HCT116 (cell line): ENCODE measurements at regions not wholly inside any gene's neighbourhood (a gene's known extent, or its start where the extent isn't known, plus 50 kb on each side); places are given as distances from the start of the nearest gene placed in this dataset.

ENCODE experiments used
- CEBPB ChIP-seq: IDR thresholded peaks from 2 replicates; pipeline ENCODE4 v1.6.1; 2012; ENCODE audit warnings: low read depth
- CTCF ChIP-seq, 3 experiments: fragments of 200-600 bp in 1 of 3; sonication (generic) in 1 of 3; IDR thresholded peaks in 2 of 3; conservative IDR thresholded peaks in 1 of 3; 2 replicates each; pipeline ENCODE4 v1.5.1; 2012 to 2017; ENCODE audit warnings: low read depth in 2 of 3, low read length in 2 of 3, antibody characterized with exemption in 1 of 3, borderline replicate concordance in 1 of 3, control low read depth in 1 of 3, mild to moderate bottlenecking in 1 of 3, mixed read lengths in 1 of 3, mixed run types in 1 of 3, moderate library complexity in 1 of 3; ENCODE audit not compliant: insufficient read depth in 1 of 3
- EZH2phosphoT487 ChIP-seq: fragments of 200-600 bp; IDR thresholded peaks from 2 replicates; pipeline ENCODE4 v1.6.1; 2018; ENCODE audit warnings: antibody characterized with exemption, borderline replicate concordance
- POLR2A ChIP-seq: IDR thresholded peaks from 2 replicates; pipeline ENCODE4 v1.7.0; 2011; ENCODE audit warnings: borderline replicate concordance; ENCODE audit not compliant: insufficient read depth, insufficient read length; ENCODE audit errors: extremely low read depth
- POLR2AphosphoS5 ChIP-seq: IDR thresholded peaks from 2 replicates; pipeline ENCODE4 v1.6.1; 2011; ENCODE audit warnings: mild to moderate bottlenecking, low read depth, low read length, moderate library complexity
- REST ChIP-seq: IDR thresholded peaks from 2 replicates; pipeline ENCODE4 v1.6.1; 2012; ENCODE audit warnings: low read depth
- SP1 ChIP-seq: IDR thresholded peaks from 2 replicates; pipeline ENCODE4 v1.6.1; 2012; ENCODE audit warnings: low read depth
- TCF7L2 ChIP-seq: IDR thresholded peaks from 2 replicates; pipeline ENCODE4 v1.7.0; 2011; ENCODE audit warnings: borderline replicate concordance, inconsistent platforms; ENCODE audit not compliant: insufficient read depth, insufficient read length; ENCODE audit errors: extremely low read depth
- ZFX ChIP-seq: fragments of 450-650 bp; IDR thresholded peaks from 2 replicates; pipeline ENCODE4 v1.6.1; 2017
- TF ChIP-seq, protein P1 (sequence below): IDR thresholded peaks from 2 replicates; pipeline ENCODE4 v1.6.1; 2011; ENCODE audit warnings: mild to moderate bottlenecking, low read length, moderate library complexity; ENCODE audit not compliant: insufficient replicate concordance; ENCODE audit errors: extremely low read depth

- no peak for TF ChIP-seq CTCF (IDR thresholded peaks at IDR 0.05 in 2 of 3, conservative IDR thresholded peaks at IDR 0.05 in 1 of 3; ENCODE audit: borderline replicate concordance in 1 of 3, insufficient read depth in 1 of 3, low read depth in 2 of 3, low read length in 2 of 3)
- no peak for TF ChIP-seq POLR2A
- TF ChIP-seq, protein P1, sequence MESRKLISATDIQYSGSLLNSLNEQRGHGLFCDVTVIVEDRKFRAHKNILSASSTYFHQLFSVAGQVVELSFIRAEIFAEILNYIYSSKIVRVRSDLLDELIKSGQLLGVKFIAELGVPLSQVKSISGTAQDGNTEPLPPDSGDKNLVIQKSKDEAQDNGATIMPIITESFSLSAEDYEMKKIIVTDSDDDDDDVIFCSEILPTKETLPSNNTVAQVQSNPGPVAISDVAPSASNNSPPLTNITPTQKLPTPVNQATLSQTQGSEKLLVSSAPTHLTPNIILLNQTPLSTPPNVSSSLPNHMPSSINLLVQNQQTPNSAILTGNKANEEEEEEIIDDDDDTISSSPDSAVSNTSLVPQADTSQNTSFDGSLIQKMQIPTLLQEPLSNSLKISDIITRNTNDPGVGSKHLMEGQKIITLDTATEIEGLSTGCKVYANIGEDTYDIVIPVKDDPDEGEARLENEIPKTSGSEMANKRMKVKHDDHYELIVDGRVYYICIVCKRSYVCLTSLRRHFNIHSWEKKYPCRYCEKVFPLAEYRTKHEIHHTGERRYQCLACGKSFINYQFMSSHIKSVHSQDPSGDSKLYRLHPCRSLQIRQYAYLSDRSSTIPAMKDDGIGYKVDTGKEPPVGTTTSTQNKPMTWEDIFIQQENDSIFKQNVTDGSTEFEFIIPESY, result no peak
- TF ChIP-seq CEBPB, result no peak
- no peak for TF ChIP-seq ZFX
- TF ChIP-seq REST, result no peak
- no peak for TF ChIP-seq POLR2AphosphoS5
- no peak for TF ChIP-seq SP1
- TF ChIP-seq TCF7L2, result no peak
- no peak for TF ChIP-seq EZH2phosphoT487
Observed at GRCh38 chr7:4604456-4604940, 77.6 kb upstream of the FOXK1 start.
